ENCODE measurements at regions not wholly inside any gene's neighbourhood (a gene's known extent, or its start where the extent isn't known, plus 50 kb on each side); places are given as distances from the start of the nearest gene placed in this dataset.
"Not testable (repeated sequence)": the region's sequence is repeated elsewhere in the genome, so short reads cannot be mapped to it uniquely, and the experiment has no call there.

DNA sequence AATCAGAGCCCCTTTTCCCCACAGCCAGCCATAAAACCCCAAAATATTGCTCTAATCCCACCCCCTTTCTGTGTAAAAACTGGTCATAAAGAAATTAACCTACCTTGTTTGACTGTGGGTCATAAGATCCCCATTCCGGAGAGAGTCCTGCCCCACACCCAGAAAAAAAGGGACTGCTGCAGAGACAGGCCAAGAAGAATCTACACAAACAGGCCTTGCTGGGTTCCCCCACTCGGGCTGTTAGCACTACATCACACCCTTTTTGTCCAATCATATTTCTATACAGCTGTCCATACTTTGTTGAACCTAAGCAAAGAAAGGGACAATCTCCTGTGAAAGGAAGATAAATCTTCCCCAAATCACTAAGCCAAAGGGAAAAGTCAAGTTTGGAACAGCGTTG is 84.4 kb upstream of the MFGE8 start:
- Histone ChIP-seq H3K9ac (ENCODE audit: low read length) (no peak overlapping the region), H3K27me3 (replicated peaks; ENCODE audit: control insufficient read depth, insufficient read depth, low read length) (no peaks in the 10 kb centered on the region), H3K36me3 (ENCODE audit: control insufficient read depth, insufficient read depth, low read length, severe bottlenecking) (no peaks in the 10 kb centered on the region), H3K4me1 (ENCODE audit: control insufficient read depth, insufficient read depth, low read length) (peaks cover 15% of the 10 kb centered on the region), H3K9me3 (ENCODE audit: control insufficient read depth, low read length) (no peaks in the 10 kb centered on the region), H3K4me3 (ENCODE audit: low read length) (no peak overlapping the region)
- DNase-seq (ENCODE audit: low read depth): no peak

DNA sequence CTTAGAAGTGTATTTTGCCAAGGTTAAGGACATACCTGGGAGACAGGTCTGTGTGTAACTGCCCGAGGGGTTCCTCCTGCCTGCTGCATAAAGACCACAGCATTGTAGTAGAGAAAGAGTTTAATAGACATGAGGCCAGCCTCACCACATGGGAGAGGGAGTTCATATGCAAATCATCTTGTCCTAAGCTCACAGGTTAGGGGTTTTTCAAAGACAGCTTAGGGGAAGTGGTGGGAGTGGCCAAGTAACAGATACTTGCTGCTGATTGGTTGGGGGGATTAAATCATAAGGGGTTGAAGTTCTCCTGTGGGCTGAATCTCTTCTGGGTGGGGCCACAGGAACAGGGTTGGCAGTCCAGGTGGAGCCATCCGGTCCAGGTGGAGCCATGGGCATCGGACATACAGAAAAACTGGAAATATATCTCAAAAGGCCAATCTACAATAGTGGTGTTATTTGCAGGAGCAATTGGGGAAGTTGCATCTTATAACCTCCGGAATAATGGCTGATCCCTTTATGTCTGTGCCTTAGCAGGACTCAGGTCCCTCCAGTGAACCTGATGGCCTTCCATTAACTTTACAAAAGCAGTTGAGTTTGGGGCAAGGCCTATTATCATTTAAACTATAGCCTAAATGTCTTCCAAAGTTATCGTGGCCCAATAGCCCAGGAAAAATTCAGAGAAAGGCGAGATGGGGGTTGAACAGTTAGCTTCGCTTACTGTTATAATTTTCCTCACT is 86.0 kb upstream of the MFGE8 start:
- no peak overlapping the region for H3K4me3 ChIP-seq (ENCODE audit: low read length)

DNA sequence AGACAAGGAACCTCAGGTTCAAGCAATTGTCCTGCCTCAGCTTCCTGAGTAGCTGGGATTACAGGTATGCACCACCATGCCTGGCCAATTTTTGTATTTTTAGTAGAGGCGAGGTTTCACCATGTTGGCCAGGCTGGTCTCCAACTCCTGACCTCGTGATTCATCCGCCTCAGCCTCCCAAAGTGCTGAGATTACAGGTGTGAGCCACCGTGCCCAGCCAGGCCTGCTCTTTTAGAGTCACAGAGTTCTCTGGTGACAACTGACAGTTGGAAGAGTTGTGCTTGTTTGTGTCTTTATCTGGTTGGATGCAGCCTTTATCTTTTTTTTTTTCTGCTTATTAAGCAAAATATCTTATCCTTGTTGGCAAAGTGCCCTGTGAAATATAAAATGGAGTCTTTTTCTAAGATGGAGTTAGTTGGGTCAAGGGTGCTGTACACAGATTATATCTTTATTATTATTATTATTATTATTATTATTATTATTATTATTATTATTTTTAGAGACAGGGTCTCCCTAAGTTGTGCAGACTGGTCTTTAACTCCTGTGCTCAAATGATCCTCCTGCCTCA is 86.5 kb upstream of the ABHD2 start:
- H3K36me3 ChIP-seq (ENCODE audit: control insufficient read depth, insufficient read depth, low read length, severe bottlenecking); DNase-seq (ENCODE audit: low read depth); H3K9me3 ChIP-seq (ENCODE audit: control insufficient read depth, low read length); H3K4me3 ChIP-seq (ENCODE audit: low read length); H3K9ac ChIP-seq (ENCODE audit: low read length); H3K27me3 ChIP-seq (replicated peaks; ENCODE audit: control insufficient read depth, insufficient read depth, low read length); H3K4me1 ChIP-seq (ENCODE audit: control insufficient read depth, insufficient read depth, low read length): not testable (repeated sequence)

More for the DNA sequence above, 86.0 kb upstream of the MFGE8 start:
- no peaks in the 10 kb centered on the region for H3K36me3 ChIP-seq (ENCODE audit: control insufficient read depth, insufficient read depth, low read length, severe bottlenecking)
- peaks cover 17% of the 10 kb centered on the region for H3K4me1 ChIP-seq (ENCODE audit: control insufficient read depth, insufficient read depth, low read length)
- no peak for DNase-seq (ENCODE audit: low read depth)
- H3K27me3 ChIP-seq (replicated peaks; ENCODE audit: control insufficient read depth, insufficient read depth, low read length): no peaks in the 10 kb centered on the region
- no peak overlapping the region for H3K9ac ChIP-seq (ENCODE audit: low read length)
- no peaks in the 10 kb centered on the region for H3K9me3 ChIP-seq (ENCODE audit: control insufficient read depth, low read length)

GRCh38 chr15:89002281-89002761 is 85.9 kb upstream of the ABHD2 start:
- DNase-seq (ENCODE audit: low read depth): peak; percentile 52
- Histone ChIP-seq H3K9me3 (ENCODE audit: control insufficient read depth, low read length) (no peaks in the 10 kb centered on the region), H3K4me1 (ENCODE audit: control insufficient read depth, insufficient read depth, low read length) (peaks cover 8% of the 10 kb centered on the region), H3K9ac (ENCODE audit: low read length) (peak overlapping the region; percentile 12), H3K4me3 (ENCODE audit: low read length) (no peak overlapping the region), H3K27me3 (replicated peaks; ENCODE audit: control insufficient read depth, insufficient read depth, low read length) (no peaks in the 10 kb centered on the region), H3K36me3 (ENCODE audit: control insufficient read depth, insufficient read depth, low read length, severe bottlenecking) (no peaks in the 10 kb centered on the region)

- Histone ChIP-seq H3K4me1 (ENCODE audit: control insufficient read depth, insufficient read depth, low read length) (peaks cover 8% of the 10 kb centered on the region), H3K36me3 (ENCODE audit: control insufficient read depth, insufficient read depth, low read length, severe bottlenecking) (no peaks in the 10 kb centered on the region), H3K9ac (ENCODE audit: low read length) (no peak overlapping the region), H3K27me3 (replicated peaks; ENCODE audit: control insufficient read depth, insufficient read depth, low read length) (no peaks in the 10 kb centered on the region), H3K4me3 (ENCODE audit: low read length) (no peak overlapping the region), H3K9me3 (ENCODE audit: control insufficient read depth, low read length) (no peaks in the 10 kb centered on the region)
- DNase-seq (ENCODE audit: low read depth): no peak
Observed at GRCh38 chr15:89002830-89003229, 85.4 kb upstream of the ABHD2 start.

DNA sequence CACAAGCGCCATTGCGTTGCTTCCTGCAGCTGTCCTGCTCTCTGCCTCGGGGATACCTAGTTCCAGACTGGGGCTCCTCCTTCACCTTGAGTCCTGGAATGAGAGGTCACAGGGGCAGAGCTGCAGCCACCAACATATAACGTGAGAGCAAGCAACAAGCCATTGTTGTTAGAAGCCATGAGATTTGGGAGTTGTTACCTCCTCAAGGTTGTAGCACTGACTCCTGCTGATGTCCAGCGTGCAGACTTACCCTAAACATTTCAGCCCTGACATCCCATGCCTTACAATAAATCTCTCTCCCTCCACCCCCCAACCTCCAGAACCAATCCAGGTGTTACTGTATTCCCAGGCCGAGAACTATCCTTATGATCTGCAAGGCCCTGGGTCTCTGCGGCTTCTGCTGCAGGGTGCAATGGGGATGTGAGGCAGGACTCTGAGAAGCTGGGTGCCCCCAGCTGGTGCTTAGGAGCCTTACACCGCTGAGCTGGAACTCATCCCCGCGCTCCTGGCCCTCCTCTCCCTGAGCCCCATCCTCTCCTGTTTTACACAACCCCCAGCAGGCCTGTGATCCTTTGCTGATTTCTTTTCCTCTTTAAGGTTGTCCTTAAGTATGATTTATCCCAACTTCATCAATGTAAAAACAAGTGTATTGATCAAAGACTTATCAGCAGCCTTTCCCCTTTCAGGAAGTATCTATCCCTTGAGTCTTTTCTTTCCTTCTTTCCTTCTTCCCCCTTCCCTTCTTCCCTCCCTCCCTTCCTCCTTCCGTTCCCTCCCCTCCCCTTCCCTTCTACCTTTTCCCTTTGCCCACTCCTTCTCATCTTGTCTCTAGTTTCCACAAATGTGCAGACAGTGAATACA is 84.2 kb upstream of the ABHD2 start:
- no peak overlapping the region for H3K4me3 ChIP-seq (ENCODE audit: low read length)
- peaks cover 8% of the 10 kb centered on the region for H3K4me1 ChIP-seq (ENCODE audit: control insufficient read depth, insufficient read depth, low read length)
- no peaks in the 10 kb centered on the region for H3K27me3 ChIP-seq (replicated peaks; ENCODE audit: control insufficient read depth, insufficient read depth, low read length)
- no peaks in the 10 kb centered on the region for H3K9me3 ChIP-seq (ENCODE audit: control insufficient read depth, low read length)
- DNase-seq (ENCODE audit: low read depth): peak; percentile 53
- no peaks in the 10 kb centered on the region for H3K36me3 ChIP-seq (ENCODE audit: control insufficient read depth, insufficient read depth, low read length, severe bottlenecking)
- H3K9ac ChIP-seq (ENCODE audit: low read length): no peak overlapping the region

DNA sequence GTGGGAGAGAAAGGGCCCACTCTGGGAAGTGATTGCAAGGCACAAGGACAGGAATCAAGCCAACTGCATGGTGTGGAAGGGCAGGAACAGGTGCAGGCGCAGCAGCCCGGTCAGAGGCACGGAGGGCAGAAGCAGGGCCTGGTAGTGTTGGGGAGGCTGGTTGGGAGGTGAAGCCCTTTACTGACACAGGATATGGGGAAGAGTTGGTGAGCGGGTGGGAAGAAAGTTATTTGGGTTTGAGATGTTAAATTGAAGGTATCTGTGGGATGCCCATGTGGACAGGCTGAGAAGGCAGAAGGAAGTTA is 83.6 kb upstream of the ABHD2 start:
- no peaks in the 10 kb centered on the region for H3K27me3 ChIP-seq (replicated peaks; ENCODE audit: control insufficient read depth, insufficient read depth, low read length)
- no peaks in the 10 kb centered on the region for H3K36me3 ChIP-seq (ENCODE audit: control insufficient read depth, insufficient read depth, low read length, severe bottlenecking)
- H3K4me3 ChIP-seq (ENCODE audit: low read length): no peak overlapping the region
- no peak for DNase-seq (ENCODE audit: low read depth)
- H3K9me3 ChIP-seq (ENCODE audit: control insufficient read depth, low read length): no peaks in the 10 kb centered on the region
- H3K4me1 ChIP-seq (ENCODE audit: control insufficient read depth, insufficient read depth, low read length): peaks cover 8% of the 10 kb centered on the region
- no peak overlapping the region for H3K9ac ChIP-seq (ENCODE audit: low read length)

GRCh38 chr15:89007527-89007926 is 80.7 kb upstream of the ABHD2 start:
- not testable (repeated sequence) for H3K4me1 ChIP-seq (ENCODE audit: control insufficient read depth, insufficient read depth, low read length); H3K4me3 ChIP-seq (ENCODE audit: low read length); H3K27me3 ChIP-seq (replicated peaks; ENCODE audit: control insufficient read depth, insufficient read depth, low read length); H3K9ac ChIP-seq (ENCODE audit: low read length); DNase-seq (ENCODE audit: low read depth); H3K9me3 ChIP-seq (ENCODE audit: control insufficient read depth, low read length); H3K36me3 ChIP-seq (ENCODE audit: control insufficient read depth, insufficient read depth, low read length, severe bottlenecking)

- Histone ChIP-seq H3K4me1 (ENCODE audit: control insufficient read depth, insufficient read depth, low read length) (no peaks in the 10 kb centered on the region), H3K27me3 (replicated peaks; ENCODE audit: control insufficient read depth, insufficient read depth, low read length) (no peaks in the 10 kb centered on the region), H3K9me3 (ENCODE audit: control insufficient read depth, low read length) (peaks cover 4% of the 10 kb centered on the region), H3K4me3 (ENCODE audit: low read length) (no peak overlapping the region), H3K36me3 (ENCODE audit: control insufficient read depth, insufficient read depth, low read length, severe bottlenecking) (no peaks in the 10 kb centered on the region), H3K9ac (ENCODE audit: low read length) (no peak overlapping the region)
- DNase-seq (ENCODE audit: low read depth): no peak
Observed at GRCh38 chr15:89007989-89008388, 80.3 kb upstream of the ABHD2 start.

- Histone ChIP-seq H3K27me3 (replicated peaks; ENCODE audit: control insufficient read depth, insufficient read depth, low read length) (no peaks in the 10 kb centered on the region), H3K4me1 (ENCODE audit: control insufficient read depth, insufficient read depth, low read length) (no peaks in the 10 kb centered on the region), H3K36me3 (ENCODE audit: control insufficient read depth, insufficient read depth, low read length, severe bottlenecking) (no peaks in the 10 kb centered on the region), H3K9me3 (ENCODE audit: control insufficient read depth, low read length) (peaks cover 4% of the 10 kb centered on the region), H3K4me3 (ENCODE audit: low read length) (no peak overlapping the region), H3K9ac (ENCODE audit: low read length) (no peak overlapping the region)
- no peak for DNase-seq (ENCODE audit: low read depth)
Observed at GRCh38 chr15:89009080-89009479, 79.2 kb upstream of the ABHD2 start.

- Histone ChIP-seq H3K36me3 (ENCODE audit: control insufficient read depth, insufficient read depth, low read length, severe bottlenecking) (no peaks in the 10 kb centered on the region), H3K9ac (ENCODE audit: low read length) (no peak overlapping the region), H3K4me1 (ENCODE audit: control insufficient read depth, insufficient read depth, low read length) (peaks cover 34% of the 10 kb centered on the region), H3K4me3 (ENCODE audit: low read length) (no peak overlapping the region), H3K27me3 (replicated peaks; ENCODE audit: control insufficient read depth, insufficient read depth, low read length) (no peaks in the 10 kb centered on the region), H3K9me3 (ENCODE audit: control insufficient read depth, low read length) (peaks cover 4% of the 10 kb centered on the region)
- no peak for DNase-seq (ENCODE audit: low read depth)
Observed at GRCh38 chr15:89015412-89016097, 72.7 kb upstream of the ABHD2 start.

Data from adipocyte (in vitro differentiated cells).